HEK293 (cell line): ENCODE measurements at regions not wholly inside any gene's neighbourhood (a gene's known extent, or its start where the extent isn't known, plus 50 kb on each side); places are given as distances from the start of the nearest gene placed in this dataset.

ENCODE experiments used
- TRIM28 ChIP-seq: IDR thresholded peaks from 2 replicates; pipeline ENCODE4 v1.6.1; 2011; ENCODE audit warnings: low read length, control low read depth, borderline replicate concordance
- ZBTB21 ChIP-seq: fragments of 450-650 bp; formaldehyde crosslinking; IDR thresholded peaks from 2 replicates; pipeline ENCODE4 v1.5.1; 2017; ENCODE audit warnings: missing biosample characterization, missing genetic modification characterization
- ZNF335 ChIP-seq: fragments of 450-650 bp; formaldehyde crosslinking; conservative IDR thresholded peaks from 2 replicates; pipeline ENCODE4 v1.5.1; 2016; ENCODE audit warnings: missing biosample characterization, missing genetic modification characterization
- TF ChIP-seq, protein P1 (sequence below): fragments of 450-650 bp; formaldehyde crosslinking; IDR thresholded peaks from 2 replicates; pipeline ENCODE4 v1.5.1; 2016; ENCODE audit warnings: missing biosample characterization, missing genetic modification characterization
- TF ChIP-seq, protein P2 (sequence below): fragments of 450-650 bp; formaldehyde crosslinking; IDR thresholded peaks from 2 replicates; pipeline ENCODE4 v1.5.1; 2016; ENCODE audit warnings: missing biosample characterization, missing genetic modification characterization
- TF ChIP-seq, protein P3 (sequence below): fragments of 450-650 bp; formaldehyde crosslinking; IDR thresholded peaks from 2 replicates; pipeline ENCODE4 v1.5.1; 2016; ENCODE audit warnings: missing biosample characterization, missing genetic modification characterization

DNA sequence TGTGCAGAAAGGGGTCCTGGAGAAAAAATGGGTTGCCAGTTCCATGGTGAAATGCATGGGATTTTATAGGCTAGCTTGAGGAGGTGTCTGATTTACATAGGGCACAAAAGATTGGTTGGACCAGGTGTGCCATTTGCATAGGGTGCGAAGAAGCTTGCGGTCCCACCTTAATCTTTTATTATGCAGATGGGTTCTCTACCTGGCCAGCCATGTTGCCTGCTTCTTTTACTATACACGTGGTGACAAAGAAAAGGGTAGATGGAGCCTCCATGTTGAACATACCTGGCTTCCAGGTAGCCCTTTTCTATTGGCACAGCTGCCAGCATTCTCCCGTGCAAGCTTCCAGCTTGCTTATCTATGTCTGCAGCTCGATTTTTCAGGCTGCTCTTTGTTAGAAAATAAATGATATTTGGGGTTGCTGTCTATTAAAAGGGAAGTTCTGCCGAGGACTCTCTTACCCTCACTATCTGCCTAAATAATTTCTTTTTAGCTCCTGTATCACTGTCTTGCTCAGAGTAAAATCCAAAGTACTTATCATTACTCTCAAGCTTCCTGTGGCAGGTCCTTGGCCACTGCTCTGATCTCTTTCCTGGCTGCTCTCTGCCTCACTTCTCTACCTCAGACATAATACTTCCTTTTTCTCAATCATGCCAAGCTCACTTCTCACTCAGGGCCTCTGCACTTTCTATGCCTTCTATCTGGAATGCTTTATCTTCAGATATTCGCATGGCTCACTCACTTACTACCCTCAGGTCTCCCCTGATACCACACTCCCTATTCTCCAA is 216.0 kb upstream of the DAAM1 start:
- TF ChIP-seq, protein P1, sequence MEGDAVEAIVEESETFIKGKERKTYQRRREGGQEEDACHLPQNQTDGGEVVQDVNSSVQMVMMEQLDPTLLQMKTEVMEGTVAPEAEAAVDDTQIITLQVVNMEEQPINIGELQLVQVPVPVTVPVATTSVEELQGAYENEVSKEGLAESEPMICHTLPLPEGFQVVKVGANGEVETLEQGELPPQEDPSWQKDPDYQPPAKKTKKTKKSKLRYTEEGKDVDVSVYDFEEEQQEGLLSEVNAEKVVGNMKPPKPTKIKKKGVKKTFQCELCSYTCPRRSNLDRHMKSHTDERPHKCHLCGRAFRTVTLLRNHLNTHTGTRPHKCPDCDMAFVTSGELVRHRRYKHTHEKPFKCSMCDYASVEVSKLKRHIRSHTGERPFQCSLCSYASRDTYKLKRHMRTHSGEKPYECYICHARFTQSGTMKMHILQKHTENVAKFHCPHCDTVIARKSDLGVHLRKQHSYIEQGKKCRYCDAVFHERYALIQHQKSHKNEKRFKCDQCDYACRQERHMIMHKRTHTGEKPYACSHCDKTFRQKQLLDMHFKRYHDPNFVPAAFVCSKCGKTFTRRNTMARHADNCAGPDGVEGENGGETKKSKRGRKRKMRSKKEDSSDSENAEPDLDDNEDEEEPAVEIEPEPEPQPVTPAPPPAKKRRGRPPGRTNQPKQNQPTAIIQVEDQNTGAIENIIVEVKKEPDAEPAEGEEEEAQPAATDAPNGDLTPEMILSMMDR (tag by site-specific recombination) = no peak
- TF ChIP-seq, protein P2, sequence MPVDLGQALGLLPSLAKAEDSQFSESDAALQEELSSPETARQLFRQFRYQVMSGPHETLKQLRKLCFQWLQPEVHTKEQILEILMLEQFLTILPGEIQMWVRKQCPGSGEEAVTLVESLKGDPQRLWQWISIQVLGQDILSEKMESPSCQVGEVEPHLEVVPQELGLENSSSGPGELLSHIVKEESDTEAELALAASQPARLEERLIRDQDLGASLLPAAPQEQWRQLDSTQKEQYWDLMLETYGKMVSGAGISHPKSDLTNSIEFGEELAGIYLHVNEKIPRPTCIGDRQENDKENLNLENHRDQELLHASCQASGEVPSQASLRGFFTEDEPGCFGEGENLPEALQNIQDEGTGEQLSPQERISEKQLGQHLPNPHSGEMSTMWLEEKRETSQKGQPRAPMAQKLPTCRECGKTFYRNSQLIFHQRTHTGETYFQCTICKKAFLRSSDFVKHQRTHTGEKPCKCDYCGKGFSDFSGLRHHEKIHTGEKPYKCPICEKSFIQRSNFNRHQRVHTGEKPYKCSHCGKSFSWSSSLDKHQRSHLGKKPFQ (tag by site-specific recombination) = no peak
- TF ChIP-seq ZBTB21 (no peak), TRIM28 (no peak), ZNF335 (tag by site-specific recombination) (no peak)
- TF ChIP-seq, protein P3, sequence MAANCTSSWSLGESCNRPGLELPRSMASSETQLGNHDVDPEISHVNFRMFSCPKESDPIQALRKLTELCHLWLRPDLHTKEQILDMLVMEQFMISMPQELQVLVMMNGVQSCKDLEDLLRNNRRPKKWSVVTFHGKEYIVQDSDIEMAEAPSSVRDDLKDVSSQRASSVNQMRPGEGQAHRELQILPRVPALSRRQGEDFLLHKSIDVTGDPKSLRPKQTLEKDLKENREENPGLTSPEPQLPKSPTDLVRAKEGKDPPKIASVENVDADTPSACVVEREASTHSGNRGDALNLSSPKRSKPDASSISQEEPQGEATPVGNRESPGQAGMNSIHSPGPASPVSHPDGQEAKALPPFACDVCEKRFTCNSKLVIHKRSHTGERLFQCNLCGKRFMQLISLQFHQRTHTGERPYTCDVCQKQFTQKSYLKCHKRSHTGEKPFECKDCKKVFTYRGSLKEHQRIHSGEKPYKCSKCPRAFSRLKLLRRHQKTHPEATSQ (tag by site-specific recombination) = no peak
